ENCODE measurements at regions not wholly inside any gene's neighbourhood (a gene's known extent, or its start where the extent isn't known, plus 50 kb on each side); places are given as distances from the start of the nearest gene placed in this dataset.

- DNase-seq (ENCODE audit: low spot score) (no peak), ATAC-seq (no peak)
- H4K20me1 ChIP-seq (replicated peaks; ENCODE audit: insufficient read depth), result no peaks in the 10 kb centered on the region
- no peak overlapping the region for H3K27ac ChIP-seq (ENCODE audit: low read depth)
- no peaks in the 10 kb centered on the region for H3K9me2 ChIP-seq (ENCODE audit: insufficient read depth)
- H3K4me3 Mint-ChIP-seq, result no peak overlapping the region
- no peak overlapping the region for H3K4me2 ChIP-seq
- no peaks in the 10 kb centered on the region for H3K9me3 Mint-ChIP-seq
- H3K27me3 ChIP-seq (ENCODE audit: insufficient read depth), result no peaks in the 10 kb centered on the region
- no peaks in the 10 kb centered on the region for H3F3A ChIP-seq (replicated peaks; ENCODE audit: low read depth)
- no peaks in the 10 kb centered on the region for H3K36me3 ChIP-seq (ENCODE audit: insufficient read depth)
- H3K27ac Mint-ChIP-seq, result no peak overlapping the region
- no peak overlapping the region for H3K4me3 ChIP-seq
- no peak overlapping the region for H2AFZ ChIP-seq
- no peaks in the 10 kb centered on the region for H3K79me2 ChIP-seq (replicated peaks; ENCODE audit: insufficient read depth)
- no peak for TF ChIP-seq ZNF331 (CRISPR knock-in tag; IDR thresholded peaks at IDR 0.05; ENCODE audit: low read depth)
- no peak for TF ChIP-seq REST (IDR thresholded peaks at IDR 0.05; ENCODE audit: unreplicated experiment)
- TF ChIP-seq CTCF (conservative IDR thresholded peaks at IDR 0.05; ENCODE audit: low read depth in 2 of 2), result no peak
- TF ChIP-seq ETS1 (IDR thresholded peaks at IDR 0.05), result no peak
- TF ChIP-seq EZH2 (IDR thresholded peaks at IDR 0.05; ENCODE audit: low read depth, unreplicated experiment), result no peak
- TF ChIP-seq ZNF114 (CRISPR knock-in tag; IDR thresholded peaks at IDR 0.05), result no peak
- no peak for TF ChIP-seq EZH2phosphoT487 (IDR thresholded peaks at IDR 0.05; ENCODE audit: unreplicated experiment)
- TF ChIP-seq CREB1 (CRISPR knock-in tag; IDR thresholded peaks at IDR 0.05; ENCODE audit: low read depth), result no peak
- TF ChIP-seq NANOG (IDR thresholded peaks at IDR 0.05; ENCODE audit: borderline replicate concordance), result no peak
- no peak for TF ChIP-seq ZNF462 (CRISPR knock-in tag; IDR thresholded peaks at IDR 0.05)
- no peak for TF ChIP-seq POLR2AphosphoS5 (IDR thresholded peaks at IDR 0.05; ENCODE audit: low read depth)
- TF ChIP-seq JUNB (IDR thresholded peaks at IDR 0.05; ENCODE audit: unreplicated experiment), result no peak
- no peaks in the 10 kb centered on the region for H3K36me3 Mint-ChIP-seq (ENCODE audit: low read depth)
- peaks cover 4% of the 10 kb centered on the region; the same call in 2 of the 3 replicates for H3K4me1 Mint-ChIP-seq
- no peaks in the 10 kb centered on the region for H3K4me1 ChIP-seq (ENCODE audit: insufficient read depth)
- no peaks in the 10 kb centered on the region for H3K27me3 Mint-ChIP-seq (ENCODE audit: insufficient read depth, low read depth, poor library complexity)
Measured at GRCh38 chr6:120214088-120214499, 864.5 kb upstream of the MAN1A1 start.
